Erythroblast (primary cell): ENCODE measurements at regions not wholly inside any gene's neighbourhood (a gene's known extent, or its start where the extent isn't known, plus 50 kb on each side); places are given as distances from the start of the nearest gene placed in this dataset.

Source experiments
- DNase-seq, 2 experiments: peaks; one replicate each; lab custom pipeline; 2025; lab: John Stamatoyannopoulos, UW
- GATA1 ChIP-seq: IDR thresholded peaks from 2 replicates; pipeline ENCODE4 v1.6.1; 2011; ENCODE audit warnings: low read depth, mild to moderate bottlenecking, control low read depth, low read length, moderate library complexity
- POLR2A ChIP-seq: IDR thresholded peaks from 2 replicates; pipeline ENCODE4 v1.6.1; 2011; ENCODE audit warnings: mild to moderate bottlenecking, low read length

- TF ChIP-seq POLR2A (no peak), GATA1 (no peak)
- DNase-seq, result no peak
Observed at GRCh38 chr4:149951152-149951900, 126.9 kb upstream of the DCLK2 start.

- no peak for DNase-seq
- no peak for TF ChIP-seq POLR2A
- no peak for TF ChIP-seq GATA1
Observed at GRCh38 chr4:149952101-149952500, 126.1 kb upstream of the DCLK2 start.

GRCh38 chr4:149952716-149953115, 125.5 kb upstream of the DCLK2 start:
- no peak for DNase-seq
- TF ChIP-seq POLR2A, result no peak

- DNase-seq, result no peak
Observed at GRCh38 chr4:149955780-149956390, 122.4 kb upstream of the DCLK2 start.

GRCh38 chr4:149956678-149957077, 121.6 kb upstream of the DCLK2 start:
- no peak for DNase-seq
- TF ChIP-seq GATA1 (no peak), POLR2A (no peak)

More at GRCh38 chr4:149955780-149956390, 122.4 kb upstream of the DCLK2 start:
- TF ChIP-seq POLR2A (no peak), GATA1 (no peak)

GRCh38 chr4:149961876-149962597, 116.2 kb upstream of the DCLK2 start:
- TF ChIP-seq POLR2A (no peak), GATA1 (no peak)
- DNase-seq, result no peak

- TF ChIP-seq POLR2A (no peak), GATA1 (no peak)
- no peak for DNase-seq
Observed at GRCh38 chr4:149964001-149964796, 114.0 kb upstream of the DCLK2 start.

- no peak for DNase-seq
- TF ChIP-seq GATA1 (no peak), POLR2A (no peak)
Observed at GRCh38 chr4:149965206-149965605, 113.0 kb upstream of the DCLK2 start.

- no peak for DNase-seq
- TF ChIP-seq GATA1 (no peak), POLR2A (no peak)
Observed at GRCh38 chr4:149972407-149972806, 105.8 kb upstream of the DCLK2 start.

GRCh38 chr4:149973181-149973580, 105.1 kb upstream of the DCLK2 start:
- TF ChIP-seq POLR2A, result no peak
- TF ChIP-seq GATA1, result no peak
- DNase-seq, result no peak

GRCh38 chr4:149975172-149975571, 103.1 kb upstream of the DCLK2 start:
- no peak for TF ChIP-seq GATA1
- TF ChIP-seq POLR2A, result no peak
- DNase-seq, result no peak

GRCh38 chr4:149980121-149980682, 98.0 kb upstream of the DCLK2 start:
- TF ChIP-seq POLR2A, result no peak
- TF ChIP-seq GATA1, result no peak
- no peak for DNase-seq

GRCh38 chr4:149980941-149981340, 97.3 kb upstream of the DCLK2 start:
- peak; percentile 35 to 68 for DNase-seq
- TF ChIP-seq POLR2A, result no peak
- no peak for TF ChIP-seq GATA1
